CD14-positive monocyte (primary cell): ENCODE measurements at regions not wholly inside any gene's neighbourhood (a gene's known extent, or its start where the extent isn't known, plus 50 kb on each side); places are given as distances from the start of the nearest gene placed in this dataset.

Experiments used
- DNase-seq, 3 donors: peaks; one replicate each; pipeline ENCODE4 v3.0.0-alpha.2; 2011 to 2022
- H2AFZ ChIP-seq: 2 replicates; pipeline ENCODE4 v1.6.0; 2012; ENCODE audit warnings: mild to moderate bottlenecking, low read depth, low read length, inconsistent platforms; ENCODE audit not compliant: insufficient read depth, poor library complexity, severe bottlenecking
- H3K27ac ChIP-seq, 2 donors: 1 replicate in 1 of 2; 2 replicates in 1 of 2; pipeline ENCODE4 v1.5.1; 2012 to 2013; ENCODE audit warnings: low read length in 2 of 2, control low read depth in 1 of 2, inconsistent platforms in 1 of 2, low read depth in 1 of 2, mild to moderate bottlenecking in 1 of 2
- H3K27me3 ChIP-seq, 2 donors: one replicate each; pipeline versions ENCODE4 v1.6.0 to v1.6.1; 2011 to 2013; ENCODE audit warnings: low read length in 2 of 2; ENCODE audit not compliant: control insufficient read depth in 2 of 2, insufficient read depth in 2 of 2
- H3K36me3 ChIP-seq, 2 donors: replicated peaks in 1 of 2; 1 replicate in 1 of 2; 2 replicates in 1 of 2; pipeline versions ENCODE4 v1.5.1 to v1.6.1; 2012 to 2013; ENCODE audit warnings: low read length in 2 of 2, control low read depth in 1 of 2, inconsistent platforms in 1 of 2, mild to moderate bottlenecking in 1 of 2; ENCODE audit not compliant: insufficient read depth in 2 of 2, control insufficient read depth in 1 of 2
- H3K4me1 ChIP-seq, 2 donors: 1 replicate in 1 of 2; 2 replicates in 1 of 2; pipeline versions ENCODE4 v1.5.1 to v1.6.1; 2012 to 2013; ENCODE audit warnings: low read length in 2 of 2, control low read depth in 1 of 2, inconsistent platforms in 1 of 2, mild to moderate bottlenecking in 1 of 2, moderate library complexity in 1 of 2; ENCODE audit not compliant: insufficient read depth in 2 of 2, control insufficient read depth in 1 of 2
- H3K4me2 ChIP-seq: replicated peaks from 2 replicates; pipeline ENCODE3; 2012; ENCODE audit warnings: low read length, moderate library complexity, mild to moderate bottlenecking; ENCODE audit not compliant: poor library complexity, severe bottlenecking; ENCODE audit errors: extremely low read depth
- H3K4me3 ChIP-seq, 3 experiments: fragments of 200-600 bp in 1 of 3; sonication (generic) in 1 of 3; replicated peaks in 1 of 3; 1 replicate in 2 of 3; 2 replicates in 1 of 3; pipeline ENCODE4 v1.5.1; 2011 to 2013; ENCODE audit warnings: low read length in 3 of 3, mild to moderate bottlenecking in 3 of 3, control low read depth in 2 of 3, low read depth in 2 of 3, inconsistent platforms in 1 of 3, moderate library complexity in 1 of 3
- H3K79me2 ChIP-seq: 2 replicates; pipeline ENCODE4 v1.6.0; 2012; ENCODE audit warnings: mild to moderate bottlenecking, control low read depth, inconsistent platforms, low read length, moderate library complexity; ENCODE audit not compliant: insufficient read depth
- H3K9ac ChIP-seq: 2 replicates; pipeline ENCODE4 v1.6.0; 2017; ENCODE audit warnings: low read length, mild to moderate bottlenecking; ENCODE audit not compliant: insufficient read depth, poor library complexity, severe bottlenecking
- H3K9me3 ChIP-seq, 2 donors: replicated peaks in 1 of 2; 1 replicate in 1 of 2; 2 replicates in 1 of 2; pipeline versions ENCODE4 v1.5.1 to v1.6.1; 2012 to 2013; ENCODE audit warnings: low read length in 2 of 2, control low read depth in 1 of 2; ENCODE audit not compliant: control insufficient read depth in 1 of 2, insufficient read depth in 1 of 2
- H4K20me1 ChIP-seq: 2 replicates; pipeline ENCODE4 v1.6.0; 2012; ENCODE audit warnings: mild to moderate bottlenecking, low read length, control low read depth, moderate library complexity; ENCODE audit not compliant: insufficient read depth
- H3K27ac Mint-ChIP-seq, 7 donors: one replicate each; pipeline ENCODE4 v1.8.0; 2020; ENCODE audit warnings: mild to moderate bottlenecking in 7 of 7, mixed read lengths in 7 of 7, moderate library complexity in 6 of 7, inconsistent platforms in 2 of 7
- H3K27me3 Mint-ChIP-seq, 3 donors: one replicate each; pipeline ENCODE4 v1.8.0; 2021 to 2022; ENCODE audit warnings: low read depth in 3 of 3, mild to moderate bottlenecking in 3 of 3, mixed read lengths in 3 of 3, moderate library complexity in 3 of 3, inconsistent platforms in 1 of 3
- H3K36me3 Mint-ChIP-seq, 2 donors: one replicate each; pipeline ENCODE4 v1.8.0; 2020; ENCODE audit warnings: mixed read lengths in 2 of 2, inconsistent platforms in 1 of 2, mild to moderate bottlenecking in 1 of 2
- H3K4me1 Mint-ChIP-seq: one replicate; pipeline ENCODE4 v1.8.0; 2020; ENCODE audit warnings: mild to moderate bottlenecking, mixed read lengths
- H3K4me3 Mint-ChIP-seq, 2 donors: one replicate each; pipeline ENCODE4 v1.8.0; 2020; ENCODE audit warnings: mild to moderate bottlenecking in 2 of 2, mixed read lengths in 2 of 2, moderate library complexity in 1 of 2
- H3K9me3 Mint-ChIP-seq, 7 donors: one replicate each; pipeline ENCODE4 v1.8.0; 2020 to 2022; ENCODE audit warnings: mixed read lengths in 7 of 7, mild to moderate bottlenecking in 6 of 7, moderate library complexity in 6 of 7, inconsistent platforms in 2 of 7
- WGBS: methylation state at CpG from one replicate; pipeline ENCODE4 v1.1.5; 2013; ENCODE audit warnings: missing lambda C conversion rate; ENCODE audit not compliant: insufficient coverage; 5-methylcytosine and 5-hydroxymethylcytosine counted together
- intact Hi-C, 2 donors: fragments of 100-400 bp; cut with micrococcal nuclease; formaldehyde crosslinking; loops; one replicate each; pipeline versions ENCODE4 v1.15.0 to v1.15.1; 2023
- TF ChIP-seq, protein P1 (sequence below): fragments of 200-600 bp; IDR thresholded peaks from one replicate; pipeline ENCODE4 v1.8.0; 2022; ENCODE audit warnings: antibody characterized with exemption, mild to moderate bottlenecking

DNA sequence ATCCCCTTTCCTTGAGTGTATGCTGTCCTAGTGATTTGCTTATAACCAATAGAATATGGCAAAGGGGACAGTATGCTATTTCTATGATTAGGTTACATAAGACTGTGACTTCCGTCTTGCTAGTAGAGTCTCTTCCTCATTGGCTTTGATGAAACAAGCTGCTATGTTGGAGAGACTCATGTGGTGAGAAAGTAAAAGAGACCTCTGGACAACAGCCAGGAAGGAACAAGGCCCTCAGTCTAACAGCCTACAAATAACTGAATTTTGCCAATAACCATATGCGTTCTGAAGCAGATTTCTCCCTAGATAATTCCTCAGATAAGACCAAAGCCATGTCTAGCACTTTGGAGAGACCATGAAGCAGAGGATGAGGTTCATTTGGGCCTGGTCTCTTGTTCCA is 134.5 kb upstream of the NAV3 start:
- Mint-ChIP-seq H3K9me3 (no peaks in the 10 kb centered on the region), H3K27me3 (no peaks in the 10 kb centered on the region), H3K4me1 (no peaks in the 10 kb centered on the region), H3K27ac (no peak overlapping the region), H3K36me3 (no peaks in the 10 kb centered on the region), H3K4me3 (no peak overlapping the region)
- TF ChIP-seq, protein P1, sequence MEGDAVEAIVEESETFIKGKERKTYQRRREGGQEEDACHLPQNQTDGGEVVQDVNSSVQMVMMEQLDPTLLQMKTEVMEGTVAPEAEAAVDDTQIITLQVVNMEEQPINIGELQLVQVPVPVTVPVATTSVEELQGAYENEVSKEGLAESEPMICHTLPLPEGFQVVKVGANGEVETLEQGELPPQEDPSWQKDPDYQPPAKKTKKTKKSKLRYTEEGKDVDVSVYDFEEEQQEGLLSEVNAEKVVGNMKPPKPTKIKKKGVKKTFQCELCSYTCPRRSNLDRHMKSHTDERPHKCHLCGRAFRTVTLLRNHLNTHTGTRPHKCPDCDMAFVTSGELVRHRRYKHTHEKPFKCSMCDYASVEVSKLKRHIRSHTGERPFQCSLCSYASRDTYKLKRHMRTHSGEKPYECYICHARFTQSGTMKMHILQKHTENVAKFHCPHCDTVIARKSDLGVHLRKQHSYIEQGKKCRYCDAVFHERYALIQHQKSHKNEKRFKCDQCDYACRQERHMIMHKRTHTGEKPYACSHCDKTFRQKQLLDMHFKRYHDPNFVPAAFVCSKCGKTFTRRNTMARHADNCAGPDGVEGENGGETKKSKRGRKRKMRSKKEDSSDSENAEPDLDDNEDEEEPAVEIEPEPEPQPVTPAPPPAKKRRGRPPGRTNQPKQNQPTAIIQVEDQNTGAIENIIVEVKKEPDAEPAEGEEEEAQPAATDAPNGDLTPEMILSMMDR: no peak
- DNase-seq: no peak
- H3K79me2 ChIP-seq: no peaks in the 10 kb centered on the region
- intact Hi-C loops: no loop called here
- no peak overlapping the region for H3K9ac ChIP-seq
- H3K4me1 ChIP-seq: no peaks in the 10 kb centered on the region
- no peak overlapping the region for H3K4me2 ChIP-seq
- H4K20me1 ChIP-seq: no peaks in the 10 kb centered on the region
- H2AFZ ChIP-seq: no peak overlapping the region
- H3K36me3 ChIP-seq: no peaks in the 10 kb centered on the region
- WGBS: no CpG with 5 or more reads among the region's 2 CpGs
- H3K4me3 ChIP-seq: no peak overlapping the region
- no peaks in the 10 kb centered on the region for H3K27me3 ChIP-seq
- H3K27ac ChIP-seq: no peak overlapping the region
- no peaks in the 10 kb centered on the region for H3K9me3 ChIP-seq

DNA sequence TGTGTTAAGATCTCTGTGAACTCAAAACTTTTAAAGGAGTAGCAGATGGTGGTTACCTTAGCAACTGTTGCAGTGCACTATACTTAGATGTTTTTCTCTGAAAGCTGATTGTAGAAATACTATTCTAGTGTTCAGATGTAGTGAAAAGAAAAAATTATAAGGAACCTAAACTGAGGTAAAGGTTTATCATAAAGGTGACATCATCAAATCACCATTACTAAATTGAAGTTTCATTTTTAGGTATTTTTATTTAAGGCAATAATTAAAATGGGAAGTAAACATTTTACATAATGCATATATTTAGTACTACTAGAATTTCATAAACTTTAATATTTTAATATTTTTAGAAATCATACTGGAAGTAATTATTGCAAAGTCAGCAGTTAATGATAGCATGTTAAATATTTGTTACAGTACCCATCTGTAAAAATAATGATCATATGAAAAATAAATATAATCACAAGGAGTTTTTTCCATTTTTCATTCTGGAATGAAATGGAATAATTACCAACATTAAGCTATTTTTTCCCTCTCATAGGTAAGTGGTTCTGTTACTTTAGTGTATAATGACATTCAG is 141.1 kb upstream of the NAV3 start:
- Histone ChIP-seq H3K4me2 (no peak overlapping the region), H3K4me3 (no peak overlapping the region), H3K27me3 (no peaks in the 10 kb centered on the region), H3K9ac (no peak overlapping the region), H2AFZ (no peak overlapping the region), H3K4me1 (no peaks in the 10 kb centered on the region), H4K20me1 (no peaks in the 10 kb centered on the region), H3K9me3 (no peaks in the 10 kb centered on the region), H3K79me2 (no peaks in the 10 kb centered on the region), H3K27ac (no peak overlapping the region), H3K36me3 (no peaks in the 10 kb centered on the region)
- intact Hi-C loops: no loop called here
- Mint-ChIP-seq H3K4me3 (no peak overlapping the region), H3K9me3 (no peaks in the 10 kb centered on the region), H3K27ac (no peak overlapping the region), H3K27me3 (peaks cover 0 to 5% (median 0%) of the 10 kb centered on the region in 3 donors), H3K4me1 (peaks cover 1% of the 10 kb centered on the region), H3K36me3 (no peaks in the 10 kb centered on the region)
- DNase-seq: no peak
- TF ChIP-seq, protein P1: no peak
